Keratinocyte (primary cell): ENCODE measurements at regions not wholly inside any gene's neighbourhood (a gene's known extent, or its start where the extent isn't known, plus 50 kb on each side); places are given as distances from the start of the nearest gene placed in this dataset.

ENCODE experiments used
- DNase-seq: peaks from one replicate; pipeline ENCODE4 v3.0.0-alpha.2; 2011; ENCODE audit warnings: low read depth, missing footprints, low spot score
- FAIRE-seq: peaks from 2 replicates; lab custom pipeline; 2011; peaks lifted over from hg19 to GRCh38; lab: Jason Lieb, UNC
- H2AFZ ChIP-seq: 2 replicates; pipeline ENCODE4 v1.6.0; 2012; ENCODE audit warnings: low read length, control low read depth, inconsistent platforms; ENCODE audit not compliant: control insufficient read depth
- H3K27ac ChIP-seq: 2 replicates; pipeline ENCODE4 v1.5.1; 2011; ENCODE audit warnings: low read length; ENCODE audit not compliant: control insufficient read depth, insufficient read depth
- H3K27me3 ChIP-seq: 3 replicates; pipeline ENCODE4 v1.6.0; 2011; ENCODE audit warnings: low read length; ENCODE audit not compliant: control insufficient read depth, insufficient read depth; ENCODE audit errors: extremely low read depth
- H3K36me3 ChIP-seq, 2 experiments: 2 replicates in 1 of 2; 3 replicates in 1 of 2; pipeline ENCODE4 v1.5.1; 2011; ENCODE audit warnings: low read length in 2 of 2, mild to moderate bottlenecking in 1 of 2; ENCODE audit not compliant: control insufficient read depth in 2 of 2, insufficient read depth in 2 of 2; ENCODE audit errors: extremely low read depth in 1 of 2
- H3K4me1 ChIP-seq: 3 replicates; pipeline ENCODE4 v1.5.1; 2011; ENCODE audit warnings: low read length; ENCODE audit not compliant: control insufficient read depth, insufficient read depth; ENCODE audit errors: extremely low read depth
- H3K4me2 ChIP-seq: 3 replicates; pipeline ENCODE4 v1.6.0; 2011; ENCODE audit warnings: low read depth, low read length; ENCODE audit not compliant: control insufficient read depth, insufficient read depth; ENCODE audit errors: extremely low read depth
- H3K4me3 ChIP-seq, 3 experiments: fragments of 200-600 bp in 1 of 3; sonication (generic) in 1 of 3; 2 replicates in 2 of 3; 3 replicates in 1 of 3; pipeline ENCODE4 v1.5.1; 2011 to 2016; ENCODE audit warnings: low read length in 3 of 3, mild to moderate bottlenecking in 3 of 3, control low read depth in 2 of 3, inconsistent platforms in 1 of 3, low read depth in 1 of 3, mixed read lengths in 1 of 3, mixed run types in 1 of 3, moderate library complexity in 1 of 3; ENCODE audit not compliant: control insufficient read depth in 2 of 3, insufficient read depth in 2 of 3; ENCODE audit errors: extremely low read depth in 1 of 3
- H3K79me2 ChIP-seq: 2 replicates; pipeline ENCODE4 v1.6.0; 2012; ENCODE audit warnings: low read length; ENCODE audit not compliant: control insufficient read depth, insufficient read depth
- H3K9ac ChIP-seq: 3 replicates; pipeline ENCODE4 v1.6.0; 2011; ENCODE audit warnings: low read length; ENCODE audit not compliant: control insufficient read depth, insufficient read depth; ENCODE audit errors: extremely low read depth
- H3K9me1 ChIP-seq: 3 replicates; pipeline ENCODE4 v1.6.0; 2011; ENCODE audit warnings: low read length; ENCODE audit not compliant: control insufficient read depth, insufficient read depth; ENCODE audit errors: extremely low read depth
- H3K9me3 ChIP-seq: 2 replicates; pipeline ENCODE4 v1.5.1; 2012; ENCODE audit warnings: low read depth, low read length; ENCODE audit not compliant: control insufficient read depth
- H4K20me1 ChIP-seq: 3 replicates; pipeline ENCODE4 v1.6.0; 2011; ENCODE audit warnings: low read length; ENCODE audit not compliant: control insufficient read depth, insufficient read depth; ENCODE audit errors: extremely low read depth
- CTCF ChIP-seq, 3 experiments: IDR thresholded peaks in 1 of 3; conservative IDR thresholded peaks in 1 of 3; optimal IDR thresholded peaks in 1 of 3; 2 replicates in 2 of 3; 3 replicates in 1 of 3; pipeline versions ENCODE3 to v1.5.1; 2011; ENCODE audit warnings: low read length in 3 of 3, mild to moderate bottlenecking in 3 of 3, moderate library complexity in 2 of 3, control low read depth in 1 of 3, inconsistent platforms in 1 of 3; ENCODE audit not compliant: insufficient read depth in 2 of 3; ENCODE audit errors: extremely low read depth in 1 of 3
- EZH2 ChIP-seq: IDR thresholded peaks from one replicate; pipeline ENCODE4 v1.6.1; 2012; ENCODE audit warnings: inconsistent platforms, mild to moderate bottlenecking, low read length, moderate library complexity
- dilution Hi-C: fragments of 300-500 bp; cut with MboI; formaldehyde crosslinking; loops from one replicate; pipeline ENCODE4 v1.7.0; 2020; ENCODE audit warnings: low sequenced_read_pairs; ENCODE audit not compliant: extremely low pct_ligation_motif_present

DNA sequence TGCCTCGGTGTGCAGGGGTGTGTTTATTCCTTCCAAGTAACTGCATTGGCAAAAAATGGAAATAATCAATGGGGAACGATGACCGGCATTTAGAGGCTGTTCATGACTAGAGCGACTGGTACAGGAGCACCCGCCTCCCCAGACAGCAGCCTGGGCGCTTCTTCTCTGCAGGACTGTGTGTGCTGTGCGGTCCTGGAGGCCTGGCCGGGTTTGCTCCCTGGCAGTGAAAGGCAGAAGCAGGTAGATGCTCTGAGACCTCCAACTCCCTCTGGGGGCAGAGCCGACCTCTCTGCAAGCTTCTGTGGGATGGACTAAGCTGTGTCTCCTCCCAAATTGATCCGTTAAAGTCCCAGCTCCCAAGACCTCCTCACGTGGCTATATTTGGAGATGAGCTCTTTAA, 59.2 kb upstream of the ACTRT2 start:
- Histone ChIP-seq H3K36me3 (no peaks in the 10 kb centered on the region), H3K27me3 (no peaks in the 10 kb centered on the region), H3K9me1 (no peaks in the 10 kb centered on the region), H3K9me3 (peaks cover 8% of the 10 kb centered on the region), H4K20me1 (no peaks in the 10 kb centered on the region), H3K79me2 (no peaks in the 10 kb centered on the region), H3K4me3 (no peak overlapping the region), H3K9ac (no peak overlapping the region), H3K4me2 (no peak overlapping the region), H3K27ac (no peak overlapping the region), H2AFZ (no peak overlapping the region), H3K4me1 (no peaks in the 10 kb centered on the region)
- dilution Hi-C loops = no loop called here
- TF ChIP-seq EZH2 (no peak), CTCF (optimal IDR thresholded peaks at IDR 0.05 in 1 of 3, IDR thresholded peaks at IDR 0.05 in 1 of 3, conservative IDR thresholded peaks at IDR 0.05 in 1 of 3; ENCODE audit: extremely low read depth in 1 of 3, insufficient read depth in 2 of 3, low read length in 3 of 3) (no peak)
- FAIRE-seq (no peak), DNase-seq (no peak)

DNA sequence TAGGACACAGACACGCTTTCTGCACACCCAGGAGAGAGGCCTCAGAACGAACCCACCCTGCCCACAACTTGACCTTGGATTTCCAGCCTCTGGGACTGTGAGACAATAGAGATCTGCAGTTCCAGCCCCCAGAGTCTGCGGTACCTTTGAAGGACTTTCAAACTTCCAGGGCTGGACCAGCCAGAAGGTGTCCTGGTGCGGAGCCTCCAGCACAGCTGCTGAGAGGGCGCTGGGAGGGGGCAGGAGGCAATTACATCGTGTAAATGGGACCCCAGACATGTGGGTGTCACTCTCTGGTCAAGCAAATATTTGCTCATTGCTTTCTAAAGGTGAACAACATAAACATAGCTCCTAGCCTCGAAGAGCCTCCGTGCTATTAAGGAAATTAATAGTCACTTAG, 58.7 kb upstream of the ACTRT2 start:
- no peaks in the 10 kb centered on the region for H3K27me3 ChIP-seq
- no peaks in the 10 kb centered on the region for H3K9me1 ChIP-seq
- H3K4me3 ChIP-seq = no peak overlapping the region
- TF ChIP-seq CTCF (optimal IDR thresholded peaks at IDR 0.05 in 1 of 3, IDR thresholded peaks at IDR 0.05 in 1 of 3, conservative IDR thresholded peaks at IDR 0.05 in 1 of 3; ENCODE audit: extremely low read depth in 1 of 3, insufficient read depth in 2 of 3, low read length in 3 of 3) (no peak), EZH2 (no peak)
- H3K36me3 ChIP-seq = no peaks in the 10 kb centered on the region
- no peak for FAIRE-seq
- DNase-seq = no peak
- no peaks in the 10 kb centered on the region for H3K79me2 ChIP-seq
- H3K4me2 ChIP-seq = no peak overlapping the region
- no peaks in the 10 kb centered on the region for H4K20me1 ChIP-seq
- no peak overlapping the region for H3K9ac ChIP-seq
- no peaks in the 10 kb centered on the region for H3K4me1 ChIP-seq
- no peak overlapping the region for H3K27ac ChIP-seq
- peaks cover 8% of the 10 kb centered on the region for H3K9me3 ChIP-seq
- dilution Hi-C loops = no loop called here
- H2AFZ ChIP-seq = no peak overlapping the region
